Gastroesophageal sphincter (tissue), 2 donors: ENCODE measurements at regions not wholly inside any gene's neighbourhood (a gene's known extent, or its start where the extent isn't known, plus 50 kb on each side); places are given as distances from the start of the nearest gene placed in this dataset.
"Not testable (repeated sequence)": the region's sequence is repeated elsewhere in the genome, so short reads cannot be mapped to it uniquely, and the experiment has no call there.

Experiments used
- EP300 ChIP-seq: sonication (generic); formaldehyde crosslinking; IDR thresholded peaks from one replicate; pipeline ENCODE4 v1.6.1; 2017; ENCODE audit warnings: antibody characterized with exemption, mild to moderate bottlenecking
- POLR2A ChIP-seq, 2 donors: fragments of 450-650 bp; IDR thresholded peaks; one replicate each; pipeline ENCODE4 v1.6.1; 2017; ENCODE audit warnings: antibody characterized with exemption in 2 of 2, mild to moderate bottlenecking in 2 of 2, moderate library complexity in 1 of 2

- not testable (repeated sequence) for TF ChIP-seq EP300; POLR2A (IDR thresholded peaks at IDR 0.05)
These were observed 320.4 kb upstream of the SASH1 start for GRCh38 chr6:148022279-148022678.
